ENCODE measurements at regions not wholly inside any gene's neighbourhood (a gene's known extent, or its start where the extent isn't known, plus 50 kb on each side); places are given as distances from the start of the nearest gene placed in this dataset.

- H3K36me3 Mint-ChIP-seq (ENCODE audit: unreplicated experiment): no peaks in the 10 kb centered on the region
- no peaks in the 10 kb centered on the region for H3K4me1 Mint-ChIP-seq (ENCODE audit: low read depth, unreplicated experiment)
- H3K27ac Mint-ChIP-seq (ENCODE audit: unreplicated experiment): no peak overlapping the region
- H3K4me3 Mint-ChIP-seq (ENCODE audit: unreplicated experiment): no peak overlapping the region
- DNase-seq: no peak
- H3K9me3 Mint-ChIP-seq (ENCODE audit: unreplicated experiment): no peaks in the 10 kb centered on the region
- H3K27me3 Mint-ChIP-seq (ENCODE audit: unreplicated experiment): no peaks in the 10 kb centered on the region
- no peak for TF ChIP-seq CTCF (IDR thresholded peaks at IDR 0.05; ENCODE audit: partially characterized antibody, unreplicated experiment)
Measured at GRCh38 chr3:77807312-77807711, 767.4 kb downstream of the ROBO2 start.

- H3K27me3 Mint-ChIP-seq (ENCODE audit: unreplicated experiment): no peaks in the 10 kb centered on the region
- TF ChIP-seq CTCF (IDR thresholded peaks at IDR 0.05; ENCODE audit: partially characterized antibody, unreplicated experiment): no peak
- H3K9me3 Mint-ChIP-seq (ENCODE audit: unreplicated experiment): no peaks in the 10 kb centered on the region
- H3K36me3 Mint-ChIP-seq (ENCODE audit: unreplicated experiment): no peaks in the 10 kb centered on the region
- H3K4me3 Mint-ChIP-seq (ENCODE audit: unreplicated experiment): no peak overlapping the region
- H3K27ac Mint-ChIP-seq (ENCODE audit: unreplicated experiment): no peak overlapping the region
- DNase-seq: no peak
- no peaks in the 10 kb centered on the region for H3K4me1 Mint-ChIP-seq (ENCODE audit: low read depth, unreplicated experiment)
Measured at GRCh38 chr3:77814845-77815244, 774.9 kb downstream of the ROBO2 start.

- peak; percentile 36 for DNase-seq
Measured at GRCh38 chr3:77815467-77815866, 775.6 kb downstream of the ROBO2 start.

GRCh38 chr3:77816366-77816765 lies 776.5 kb downstream of the ROBO2 start:
- no peak for DNase-seq
- Mint-ChIP-seq H3K27me3 (ENCODE audit: unreplicated experiment) (no peaks in the 10 kb centered on the region), H3K36me3 (ENCODE audit: unreplicated experiment) (no peaks in the 10 kb centered on the region), H3K27ac (ENCODE audit: unreplicated experiment) (no peak overlapping the region), H3K9me3 (ENCODE audit: unreplicated experiment) (no peaks in the 10 kb centered on the region), H3K4me1 (ENCODE audit: low read depth, unreplicated experiment) (no peaks in the 10 kb centered on the region), H3K4me3 (ENCODE audit: unreplicated experiment) (no peak overlapping the region)
- no peak for TF ChIP-seq CTCF (IDR thresholded peaks at IDR 0.05; ENCODE audit: partially characterized antibody, unreplicated experiment)

More at GRCh38 chr3:77815467-77815866, 775.6 kb downstream of the ROBO2 start:
- peak; percentile 39 for TF ChIP-seq CTCF (IDR thresholded peaks at IDR 0.05; ENCODE audit: partially characterized antibody, unreplicated experiment)
- Mint-ChIP-seq H3K27me3 (ENCODE audit: unreplicated experiment) (no peaks in the 10 kb centered on the region), H3K4me3 (ENCODE audit: unreplicated experiment) (no peak overlapping the region), H3K9me3 (ENCODE audit: unreplicated experiment) (no peaks in the 10 kb centered on the region), H3K36me3 (ENCODE audit: unreplicated experiment) (no peaks in the 10 kb centered on the region), H3K27ac (ENCODE audit: unreplicated experiment) (no peak overlapping the region), H3K4me1 (ENCODE audit: low read depth, unreplicated experiment) (no peaks in the 10 kb centered on the region)

GRCh38 chr3:77825001-77825827 lies 785.3 kb downstream of the ROBO2 start:
- H3K36me3 Mint-ChIP-seq (ENCODE audit: unreplicated experiment): peaks cover 9% of the 10 kb centered on the region
- H3K9me3 Mint-ChIP-seq (ENCODE audit: unreplicated experiment): peaks cover 8% of the 10 kb centered on the region
- DNase-seq: no peak
- no peak for TF ChIP-seq CTCF (IDR thresholded peaks at IDR 0.05; ENCODE audit: partially characterized antibody, unreplicated experiment)
- no peak overlapping the region for H3K27ac Mint-ChIP-seq (ENCODE audit: unreplicated experiment)
- H3K27me3 Mint-ChIP-seq (ENCODE audit: unreplicated experiment): no peaks in the 10 kb centered on the region
- no peaks in the 10 kb centered on the region for H3K4me1 Mint-ChIP-seq (ENCODE audit: low read depth, unreplicated experiment)
- no peak overlapping the region for H3K4me3 Mint-ChIP-seq (ENCODE audit: unreplicated experiment)
